DMS53 treated with DMSO at 0.1 percent for 48 hours (cell line): ENCODE measurements at regions not wholly inside any gene's neighbourhood (a gene's known extent, or its start where the extent isn't known, plus 50 kb on each side); places are given as distances from the start of the nearest gene placed in this dataset.

Experiments used
- DNase-seq: peaks from one replicate; lab custom pipeline; 2025; ENCODE audit not compliant: unreplicated experiment; lab: John Stamatoyannopoulos, UW

GRCh38 chr5:120219988-120220387 lies 244.1 kb upstream of the PRR16 start:
- no peak for DNase-seq

- DNase-seq: no peak
Observed at GRCh38 chr5:120225524-120225923, 238.6 kb upstream of the PRR16 start.

GRCh38 chr5:120228262-120229031 lies 235.7 kb upstream of the PRR16 start:
- DNase-seq: no peak

- no peak for DNase-seq
Observed at GRCh38 chr5:120229036-120229435, 235.1 kb upstream of the PRR16 start.

GRCh38 chr5:120231563-120231962 lies 232.5 kb upstream of the PRR16 start:
- no peak for DNase-seq

GRCh38 chr5:120236360-120236759 lies 227.7 kb upstream of the PRR16 start:
- DNase-seq: no peak

- no peak for DNase-seq
Observed at GRCh38 chr5:120239086-120239485, 225.0 kb upstream of the PRR16 start.

- no peak for DNase-seq
Observed at GRCh38 chr5:120240706-120241105, 223.4 kb upstream of the PRR16 start.

- DNase-seq: no peak
Observed at GRCh38 chr5:120241400-120241799, 222.7 kb upstream of the PRR16 start.

- no peak for DNase-seq
Observed at GRCh38 chr5:120251898-120252297, 212.2 kb upstream of the PRR16 start.

GRCh38 chr5:120252839-120253238 lies 211.3 kb upstream of the PRR16 start:
- DNase-seq: peak; percentile 92

- no peak for DNase-seq
Observed at GRCh38 chr5:120254385-120254784, 209.7 kb upstream of the PRR16 start.

GRCh38 chr5:120255214-120255613 lies 208.9 kb upstream of the PRR16 start:
- no peak for DNase-seq

- no peak for DNase-seq
Observed at GRCh38 chr5:120256376-120256775, 207.7 kb upstream of the PRR16 start.

- DNase-seq: no peak
Observed at GRCh38 chr5:120257358-120257971, 206.6 kb upstream of the PRR16 start.

GRCh38 chr5:120258123-120258522 lies 206.0 kb upstream of the PRR16 start:
- DNase-seq: no peak

- DNase-seq: no peak
Observed at GRCh38 chr5:120260651-120261050, 203.4 kb upstream of the PRR16 start.

- no peak for DNase-seq
Observed at GRCh38 chr5:120270498-120270897, 193.6 kb upstream of the PRR16 start.

GRCh38 chr5:120293796-120294195 lies 170.3 kb upstream of the PRR16 start:
- DNase-seq: no peak

GRCh38 chr5:120297616-120298015 lies 166.5 kb upstream of the PRR16 start:
- no peak for DNase-seq

- DNase-seq: no peak
Observed at GRCh38 chr5:120298981-120299380, 165.1 kb upstream of the PRR16 start.

GRCh38 chr5:120304663-120305062 lies 159.4 kb upstream of the PRR16 start:
- DNase-seq: no peak

GRCh38 chr5:120306303-120306702 lies 157.8 kb upstream of the PRR16 start:
- no peak for DNase-seq
